Adrenal gland (tissue), 5 donors: ENCODE measurements at regions not wholly inside any gene's neighbourhood (a gene's known extent, or its start where the extent isn't known, plus 50 kb on each side); places are given as distances from the start of the nearest gene placed in this dataset.

Experiments used
- POLR2A ChIP-seq, 2 donors: fragments of 450-650 bp; IDR thresholded peaks; one replicate each; pipeline ENCODE4 v1.6.1; 2017; ENCODE audit warnings: antibody characterized with exemption in 2 of 2, mild to moderate bottlenecking in 2 of 2, moderate library complexity in 1 of 2
- TF ChIP-seq, protein P1 (sequence below), 6 experiments: fragments of 450-650 bp in 4 of 6; fragments of 200-600 bp in 2 of 6; sonication (generic) in 1 of 6; IDR thresholded peaks; 1 replicate in 5 of 6; 2 replicates in 1 of 6; pipeline versions ENCODE4 v1.5.1 to v1.8.0; 2016 to 2021; ENCODE audit warnings: antibody characterized with exemption in 6 of 6, mild to moderate bottlenecking in 2 of 6, moderate library complexity in 1 of 6
- donor health status: DM: no; HTN: no; CAD: no.

DNA sequence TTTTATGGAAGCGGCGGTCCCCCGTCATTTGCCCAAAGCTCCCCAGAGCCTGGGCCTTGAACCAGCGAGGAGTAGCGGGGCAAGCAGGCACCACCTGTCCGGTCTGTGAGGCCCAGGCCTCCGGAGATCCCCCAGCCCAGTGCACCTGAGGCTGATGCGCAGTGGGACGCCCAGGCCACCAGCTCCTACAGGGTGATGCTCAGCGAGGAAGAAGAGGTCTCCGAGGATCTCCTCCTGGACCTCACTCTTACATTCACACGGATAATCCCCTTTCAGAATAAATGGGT lies 220.2 kb downstream of the NDUFA10 start:
- TF ChIP-seq, protein P1, sequence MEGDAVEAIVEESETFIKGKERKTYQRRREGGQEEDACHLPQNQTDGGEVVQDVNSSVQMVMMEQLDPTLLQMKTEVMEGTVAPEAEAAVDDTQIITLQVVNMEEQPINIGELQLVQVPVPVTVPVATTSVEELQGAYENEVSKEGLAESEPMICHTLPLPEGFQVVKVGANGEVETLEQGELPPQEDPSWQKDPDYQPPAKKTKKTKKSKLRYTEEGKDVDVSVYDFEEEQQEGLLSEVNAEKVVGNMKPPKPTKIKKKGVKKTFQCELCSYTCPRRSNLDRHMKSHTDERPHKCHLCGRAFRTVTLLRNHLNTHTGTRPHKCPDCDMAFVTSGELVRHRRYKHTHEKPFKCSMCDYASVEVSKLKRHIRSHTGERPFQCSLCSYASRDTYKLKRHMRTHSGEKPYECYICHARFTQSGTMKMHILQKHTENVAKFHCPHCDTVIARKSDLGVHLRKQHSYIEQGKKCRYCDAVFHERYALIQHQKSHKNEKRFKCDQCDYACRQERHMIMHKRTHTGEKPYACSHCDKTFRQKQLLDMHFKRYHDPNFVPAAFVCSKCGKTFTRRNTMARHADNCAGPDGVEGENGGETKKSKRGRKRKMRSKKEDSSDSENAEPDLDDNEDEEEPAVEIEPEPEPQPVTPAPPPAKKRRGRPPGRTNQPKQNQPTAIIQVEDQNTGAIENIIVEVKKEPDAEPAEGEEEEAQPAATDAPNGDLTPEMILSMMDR (IDR thresholded peaks at IDR 0.05) = no peak
- no peak for TF ChIP-seq POLR2A (IDR thresholded peaks at IDR 0.05)
